ENCODE measurements at regions not wholly inside any gene's neighbourhood (a gene's known extent, or its start where the extent isn't known, plus 50 kb on each side); places are given as distances from the start of the nearest gene placed in this dataset.

DNA sequence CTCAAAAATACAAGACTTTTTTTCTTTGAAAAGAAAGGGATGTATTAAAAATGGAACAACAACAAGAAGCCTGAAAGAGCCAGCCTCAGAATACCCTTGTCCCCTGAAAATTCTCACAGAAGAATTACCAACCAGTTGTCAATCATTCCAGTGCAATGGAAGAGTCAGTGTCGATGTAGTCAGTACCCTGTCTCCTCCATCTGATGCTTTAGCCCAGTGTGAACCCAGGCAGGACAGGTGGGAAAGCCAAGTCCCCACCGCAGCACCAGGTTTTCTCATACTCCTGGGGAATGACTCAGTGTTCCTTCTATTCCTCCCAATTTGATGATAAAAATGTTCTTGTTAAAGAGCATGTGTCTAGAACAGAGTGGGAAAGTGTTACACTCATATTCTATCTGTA lies 332.0 kb upstream of the CHAC2 start:
- TF ChIP-seq CTCF (IDR thresholded peaks at IDR 0.05 in 2 of 3, conservative IDR thresholded peaks at IDR 0.05 in 1 of 3; ENCODE audit: control insufficient read depth in 2 of 3, extremely low read depth in 1 of 3, insufficient read depth in 1 of 3, low read depth in 3 of 3, low read length in 3 of 3) (no peak), ATF7 (IDR thresholded peaks at IDR 0.05; ENCODE audit: low read depth) (no peak), KDM1A (IDR thresholded peaks at IDR 0.05; ENCODE audit: borderline replicate concordance) (no peak), JUND (IDR thresholded peaks at IDR 0.05; ENCODE audit: low read depth, low read length) (no peak), TCF12 (IDR thresholded peaks at IDR 0.05; ENCODE audit: low read depth, low read length) (no peak), RCOR1 (conservative IDR thresholded peaks at IDR 0.05; ENCODE audit: low read depth, low read length) (no peak), GATAD2B (conservative IDR thresholded peaks at IDR 0.05; ENCODE audit: low read depth) (no peak), SMC3 (IDR thresholded peaks at IDR 0.05; ENCODE audit: borderline replicate concordance, low read length) (no peak), ZBED1 (IDR thresholded peaks at IDR 0.05; ENCODE audit: borderline replicate concordance) (no peak), ETV6 (conservative IDR thresholded peaks at IDR 0.05 in 1 of 2, IDR thresholded peaks at IDR 0.05 in 1 of 2; ENCODE audit: borderline replicate concordance in 1 of 2, low read depth in 1 of 2) (no peak)
